ENCODE measurements at regions not wholly inside any gene's neighbourhood (a gene's known extent, or its start where the extent isn't known, plus 50 kb on each side); places are given as distances from the start of the nearest gene placed in this dataset.

- TF ChIP-seq CTCF (conservative IDR thresholded peaks at IDR 0.05), result no peak
- no peak for TF ChIP-seq ZFX (IDR thresholded peaks at IDR 0.05)
These were observed 358.2 kb downstream of the RBM43 start for GRCh38 chr2:150903461-150903860.
